OCI-LY3 (cell line): ENCODE measurements at regions not wholly inside any gene's neighbourhood (a gene's known extent, or its start where the extent isn't known, plus 50 kb on each side); places are given as distances from the start of the nearest gene placed in this dataset.
"Not testable (repeated sequence)": the region's sequence is repeated elsewhere in the genome, so short reads cannot be mapped to it uniquely, and the experiment has no call there.

ENCODE experiments used
- H2AFZ ChIP-seq: fragments of 200-600, 300-600 bp; shearing (Covaris generic); 2 replicates; pipeline ENCODE4 v1.6.0; 2014; ENCODE audit warnings: antibody characterized with exemption, low read depth, low read length
- H3K27ac ChIP-seq: fragments of 200-600, 300-600 bp; sonication (generic); 2 replicates; pipeline ENCODE4 v1.5.1; 2014; ENCODE audit warnings: mild to moderate bottlenecking, low read length, moderate library complexity, mixed read lengths
- H3K27me3 ChIP-seq: fragments of 200-600, 300-600 bp; sonication (generic); 2 replicates; pipeline ENCODE4 v1.6.1; 2014; ENCODE audit warnings: low read depth, low read length, mixed read lengths
- H3K36me3 ChIP-seq: fragments of 200-600, 300-600 bp; sonication (generic); replicated peaks from 2 replicates; pipeline ENCODE3; 2014; ENCODE audit warnings: low read depth, low read length, mixed read lengths
- H3K4me1 ChIP-seq: fragments of 300-600, 200-600 bp; sonication (generic); 2 replicates; pipeline ENCODE4 v1.6.1; 2014; ENCODE audit warnings: low read length, mixed read lengths
- H3K4me2 ChIP-seq: fragments of 200-600, 300-600 bp; sonication (generic); 2 replicates; pipeline ENCODE4 v1.6.1; 2014; ENCODE audit warnings: low read length, mixed read lengths
- H3K4me3 ChIP-seq: fragments of 300-600, 200-600 bp; sonication (generic); 2 replicates; pipeline ENCODE4 v1.5.1; 2014; ENCODE audit warnings: antibody characterized with exemption, mild to moderate bottlenecking, low read length, moderate library complexity
- H3K79me2 ChIP-seq: fragments of 300-600, 200-600 bp; shearing (Covaris generic); 2 replicates; pipeline ENCODE4 v1.6.1; 2014; ENCODE audit warnings: mild to moderate bottlenecking, low read length, mixed read lengths
- H3K9ac ChIP-seq: fragments of 300-600, 200-600 bp; shearing (Covaris generic); 2 replicates; pipeline ENCODE4 v1.6.0; 2014; ENCODE audit warnings: mild to moderate bottlenecking, low read length, moderate library complexity
- H3K9me3 ChIP-seq: fragments of 200-600, 300-600 bp; shearing (Covaris generic); 2 replicates; pipeline ENCODE4 v1.6.1; 2014; ENCODE audit warnings: low read length, mixed read lengths; ENCODE audit not compliant: insufficient read depth
- H4K20me1 ChIP-seq: fragments of 200-600, 300-600 bp; sonication (generic); 2 replicates; pipeline ENCODE4 v1.6.1; 2016; ENCODE audit warnings: low read length, mixed read lengths; ENCODE audit not compliant: insufficient read depth
- EZH2phosphoT487 ChIP-seq: fragments of 200-600 bp; shearing (Covaris generic); IDR thresholded peaks from 2 replicates; pipeline ENCODE4 v1.6.1; 2018; ENCODE audit warnings: antibody characterized with exemption, mixed run types, low read depth
- TF ChIP-seq, protein P1 (sequence below): fragments of 200-600, 300-600 bp; sonication (generic); IDR thresholded peaks from 2 replicates; pipeline ENCODE4 v1.5.1; 2014; ENCODE audit warnings: antibody characterized with exemption, low read length, low read depth

- H3K36me3 ChIP-seq: no peaks in the 10 kb centered on the region
- no peak overlapping the region for H3K4me2 ChIP-seq
- no peaks in the 10 kb centered on the region for H4K20me1 ChIP-seq
- no peaks in the 10 kb centered on the region for H3K79me2 ChIP-seq
- no peaks in the 10 kb centered on the region for H3K27me3 ChIP-seq
- TF ChIP-seq EZH2phosphoT487: no peak
- TF ChIP-seq, protein P1, sequence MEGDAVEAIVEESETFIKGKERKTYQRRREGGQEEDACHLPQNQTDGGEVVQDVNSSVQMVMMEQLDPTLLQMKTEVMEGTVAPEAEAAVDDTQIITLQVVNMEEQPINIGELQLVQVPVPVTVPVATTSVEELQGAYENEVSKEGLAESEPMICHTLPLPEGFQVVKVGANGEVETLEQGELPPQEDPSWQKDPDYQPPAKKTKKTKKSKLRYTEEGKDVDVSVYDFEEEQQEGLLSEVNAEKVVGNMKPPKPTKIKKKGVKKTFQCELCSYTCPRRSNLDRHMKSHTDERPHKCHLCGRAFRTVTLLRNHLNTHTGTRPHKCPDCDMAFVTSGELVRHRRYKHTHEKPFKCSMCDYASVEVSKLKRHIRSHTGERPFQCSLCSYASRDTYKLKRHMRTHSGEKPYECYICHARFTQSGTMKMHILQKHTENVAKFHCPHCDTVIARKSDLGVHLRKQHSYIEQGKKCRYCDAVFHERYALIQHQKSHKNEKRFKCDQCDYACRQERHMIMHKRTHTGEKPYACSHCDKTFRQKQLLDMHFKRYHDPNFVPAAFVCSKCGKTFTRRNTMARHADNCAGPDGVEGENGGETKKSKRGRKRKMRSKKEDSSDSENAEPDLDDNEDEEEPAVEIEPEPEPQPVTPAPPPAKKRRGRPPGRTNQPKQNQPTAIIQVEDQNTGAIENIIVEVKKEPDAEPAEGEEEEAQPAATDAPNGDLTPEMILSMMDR: no peak
- H3K4me1 ChIP-seq: no peaks in the 10 kb centered on the region
- no peak overlapping the region for H3K9ac ChIP-seq
- H3K27ac ChIP-seq: no peak overlapping the region
- H3K9me3 ChIP-seq: no peaks in the 10 kb centered on the region
- no peak overlapping the region for H3K4me3 ChIP-seq
- H2AFZ ChIP-seq: no peak overlapping the region
These were observed 415.0 kb downstream of the NYAP2 start for GRCh38 chr2:225814554-225814953.

DNA sequence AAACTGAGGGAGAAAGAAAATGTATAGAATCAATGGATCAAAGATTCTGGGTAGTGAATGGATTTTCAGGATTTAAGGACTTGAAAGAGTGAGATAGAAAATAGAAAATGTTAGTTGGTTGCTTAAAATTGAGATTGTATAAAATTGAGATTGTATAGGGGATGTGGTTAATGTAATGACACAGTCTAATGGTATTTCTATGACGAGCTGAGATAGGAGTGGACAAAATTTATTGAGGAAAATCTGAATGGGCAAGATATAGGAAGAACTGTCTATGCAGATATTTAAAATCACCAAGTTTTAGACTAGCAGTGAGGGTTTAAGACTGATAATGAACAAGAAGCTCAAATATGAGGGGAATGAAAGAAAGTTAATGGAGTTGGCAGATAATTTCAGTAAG, 406.6 kb downstream of the NYAP2 start:
- Histone ChIP-seq H3K27me3 (no peaks in the 10 kb centered on the region), H2AFZ (no peak overlapping the region), H3K4me2 (no peak overlapping the region), H3K79me2 (no peaks in the 10 kb centered on the region), H4K20me1 (no peaks in the 10 kb centered on the region), H3K36me3 (no peaks in the 10 kb centered on the region), H3K4me3 (no peak overlapping the region), H3K9me3 (no peaks in the 10 kb centered on the region), H3K4me1 (no peaks in the 10 kb centered on the region), H3K9ac (no peak overlapping the region), H3K27ac (no peak overlapping the region)
- TF ChIP-seq EZH2phosphoT487: no peak
- TF ChIP-seq, protein P1: no peak

GRCh38 chr2:225802076-225802475, 402.6 kb downstream of the NYAP2 start:
- not testable (repeated sequence) for H3K4me3 ChIP-seq, H3K27me3 ChIP-seq, H3K27ac ChIP-seq, H4K20me1 ChIP-seq, H2AFZ ChIP-seq, H3K9ac ChIP-seq, H3K79me2 ChIP-seq, H3K9me3 ChIP-seq, H3K36me3 ChIP-seq, H3K4me2 ChIP-seq
- H3K4me1 ChIP-seq: peaks cover 10% of the 10 kb centered on the region

DNA sequence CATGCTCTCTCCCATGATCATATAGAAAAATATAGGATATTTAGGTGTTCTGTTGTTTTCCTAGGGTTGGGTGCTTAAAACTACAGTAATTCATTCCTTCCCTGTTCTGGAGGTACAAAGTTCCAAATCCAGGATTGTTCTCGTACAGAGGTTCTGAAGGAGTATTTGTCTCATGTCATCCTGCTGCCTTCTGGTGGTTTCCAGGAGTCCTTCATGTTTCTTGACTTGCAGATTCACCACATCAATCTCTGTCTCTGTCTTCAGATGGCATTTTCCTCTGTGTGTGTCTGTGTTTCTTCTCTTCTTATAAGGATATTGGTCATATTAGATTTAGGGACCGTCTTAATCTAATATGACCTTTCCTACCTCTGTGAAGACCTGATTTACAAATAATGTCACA, 397.9 kb downstream of the NYAP2 start:
- H3K27ac ChIP-seq: no peak overlapping the region
- H3K4me1 ChIP-seq: peaks cover 10% of the 10 kb centered on the region
- H3K27me3 ChIP-seq: no peaks in the 10 kb centered on the region
- H2AFZ ChIP-seq: no peak overlapping the region
- H4K20me1 ChIP-seq: no peaks in the 10 kb centered on the region
- no peak overlapping the region for H3K4me2 ChIP-seq
- no peak overlapping the region for H3K9ac ChIP-seq
- no peak overlapping the region for H3K4me3 ChIP-seq
- H3K9me3 ChIP-seq: no peaks in the 10 kb centered on the region
- no peaks in the 10 kb centered on the region for H3K36me3 ChIP-seq
- TF ChIP-seq, protein P1: no peak
- TF ChIP-seq EZH2phosphoT487: no peak
- no peaks in the 10 kb centered on the region for H3K79me2 ChIP-seq
